ENCODE measurements at regions not wholly inside any gene's neighbourhood (a gene's known extent, or its start where the extent isn't known, plus 50 kb on each side); places are given as distances from the start of the nearest gene placed in this dataset.

- TF ChIP-seq POLR2AphosphoS5 (IDR thresholded peaks at IDR 0.05): no peak
- no peak for TF ChIP-seq POLR2A (IDR thresholded peaks at IDR 0.05)
- TF ChIP-seq CTCF (IDR thresholded peaks at IDR 0.05): no peak
Measured at GRCh38 chr3:22728406-22728805, 474.7 kb upstream of the UBE2E2 start.

Data from gastroesophageal sphincter (tissue), 3 donors.